K562 (cell line): ENCODE measurements at regions not wholly inside any gene's neighbourhood (a gene's known extent, or its start where the extent isn't known, plus 50 kb on each side); places are given as distances from the start of the nearest gene placed in this dataset.

Source experiments
- GABPB1 ChIP-seq: sonication (generic); formaldehyde crosslinking; IDR thresholded peaks from 2 replicates; pipeline ENCODE4 v1.8.0; 2022; ENCODE audit warnings: mild to moderate bottlenecking, missing genetic modification reagents
- HNRNPL ChIP-seq: fragments of 200-400 bp; formaldehyde crosslinking; IDR thresholded peaks from 2 replicates; pipeline ENCODE4 v1.6.1; 2017; ENCODE audit warnings: low read depth, mild to moderate bottlenecking, low read length
- SMAD1 ChIP-seq: fragments of 150-350 bp; IDR thresholded peaks from 2 replicates; pipeline ENCODE4 v1.6.1; 2014; ENCODE audit warnings: low read length, low read depth; ENCODE audit not compliant: partially characterized antibody
- ZFX ChIP-seq: sonication (generic); formaldehyde crosslinking; IDR thresholded peaks from 2 replicates; pipeline ENCODE4 v1.8.0; 2022; ENCODE audit warnings: mild to moderate bottlenecking, missing genetic modification reagents, moderate library complexity
- ZNF274 ChIP-seq: IDR thresholded peaks from 2 replicates; pipeline ENCODE4 v1.6.1; 2011; ENCODE audit warnings: low read depth, mild to moderate bottlenecking, low read length, moderate library complexity, borderline replicate concordance

- TF ChIP-seq ZFX (CRISPR knock-in tag): no peak
- no peak for TF ChIP-seq SMAD1
- no peak for TF ChIP-seq ZNF274
- TF ChIP-seq HNRNPL: no peak
- TF ChIP-seq GABPB1 (CRISPR knock-in tag): no peak
Measured at GRCh38 chr7:119935418-119936025, 337.5 kb upstream of the KCND2 start.
